ENCODE measurements at regions not wholly inside any gene's neighbourhood (a gene's known extent, or its start where the extent isn't known, plus 50 kb on each side); places are given as distances from the start of the nearest gene placed in this dataset.

GRCh38 chr4:120528428-120528827 is 394.1 kb downstream of the PRDM5 start:
- TF ChIP-seq ZFX (IDR thresholded peaks at IDR 0.05): no peak
- TF ChIP-seq CTCF (conservative IDR thresholded peaks at IDR 0.05): no peak
- no peak overlapping the region for H3K27ac ChIP-seq

- TF ChIP-seq CTCF (conservative IDR thresholded peaks at IDR 0.05): no peak
- TF ChIP-seq ZFX (IDR thresholded peaks at IDR 0.05): no peak
- H3K27ac ChIP-seq: no peak overlapping the region
Observed at GRCh38 chr4:120526033-120526432, 396.5 kb downstream of the PRDM5 start.

GRCh38 chr4:120525106-120525505 is 397.4 kb downstream of the PRDM5 start:
- TF ChIP-seq CTCF (conservative IDR thresholded peaks at IDR 0.05) (no peak), ZFX (IDR thresholded peaks at IDR 0.05) (no peak)
- no peak overlapping the region for H3K27ac ChIP-seq

GRCh38 chr4:120524237-120524636 is 398.3 kb downstream of the PRDM5 start:
- no peak for TF ChIP-seq CTCF (conservative IDR thresholded peaks at IDR 0.05)
- no peak for TF ChIP-seq ZFX (IDR thresholded peaks at IDR 0.05)
- no peak overlapping the region for H3K27ac ChIP-seq

- no peak for TF ChIP-seq CTCF (conservative IDR thresholded peaks at IDR 0.05)
- H3K27ac ChIP-seq: no peak overlapping the region
Observed at GRCh38 chr4:120520761-120521160, 401.8 kb downstream of the PRDM5 start.

GRCh38 chr4:120517966-120518365 is 404.6 kb downstream of the PRDM5 start:
- TF ChIP-seq CTCF (conservative IDR thresholded peaks at IDR 0.05) (no peak), ZFX (IDR thresholded peaks at IDR 0.05) (no peak)
- H3K27ac ChIP-seq: no peak overlapping the region

- H3K27ac ChIP-seq: no peak overlapping the region
- TF ChIP-seq ZFX (IDR thresholded peaks at IDR 0.05): no peak
- TF ChIP-seq CTCF (conservative IDR thresholded peaks at IDR 0.05): no peak
Observed at GRCh38 chr4:120509719-120510118, 412.8 kb downstream of the PRDM5 start.
